ENCODE measurements at regions not wholly inside any gene's neighbourhood (a gene's known extent, or its start where the extent isn't known, plus 50 kb on each side); places are given as distances from the start of the nearest gene placed in this dataset.
"Not testable (repeated sequence)": the region's sequence is repeated elsewhere in the genome, so short reads cannot be mapped to it uniquely, and the experiment has no call there.

GRCh38 chr4:34335156-34335555 lies 1909.2 kb downstream of the ARAP2 start:
- not testable (repeated sequence) for DNase-seq

- not testable (repeated sequence) for DNase-seq
Measured at GRCh38 chr4:34335556-34335955, 1908.8 kb downstream of the ARAP2 start.

DNA sequence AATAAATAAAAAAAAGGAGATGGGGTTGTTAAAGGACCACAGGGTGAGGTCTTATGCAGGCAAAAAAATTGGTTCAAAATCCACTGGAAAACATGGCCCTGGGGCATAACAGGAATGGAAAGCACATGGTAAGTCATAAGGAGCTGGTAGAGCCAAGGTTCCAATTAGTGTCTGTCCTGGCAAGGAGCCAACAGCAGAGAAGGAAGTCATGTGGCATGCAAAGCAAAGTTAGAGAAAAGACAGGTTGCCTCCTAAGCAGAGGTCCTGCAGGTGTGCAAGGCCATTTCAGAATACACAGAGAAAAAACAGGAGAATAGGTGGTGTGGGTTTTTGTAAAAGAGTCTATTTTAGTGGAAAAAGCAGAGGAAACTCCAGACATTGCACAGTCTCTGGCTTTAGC lies 1881.7 kb downstream of the ARAP2 start:
- no peak for DNase-seq

GRCh38 chr4:34363842-34364241 lies 1880.5 kb downstream of the ARAP2 start:
- no peak for DNase-seq

GRCh38 chr4:34365946-34366345 lies 1878.4 kb downstream of the ARAP2 start:
- no peak for DNase-seq

GRCh38 chr4:34371676-34372075 lies 1872.6 kb downstream of the ARAP2 start:
- no peak for DNase-seq

DNA sequence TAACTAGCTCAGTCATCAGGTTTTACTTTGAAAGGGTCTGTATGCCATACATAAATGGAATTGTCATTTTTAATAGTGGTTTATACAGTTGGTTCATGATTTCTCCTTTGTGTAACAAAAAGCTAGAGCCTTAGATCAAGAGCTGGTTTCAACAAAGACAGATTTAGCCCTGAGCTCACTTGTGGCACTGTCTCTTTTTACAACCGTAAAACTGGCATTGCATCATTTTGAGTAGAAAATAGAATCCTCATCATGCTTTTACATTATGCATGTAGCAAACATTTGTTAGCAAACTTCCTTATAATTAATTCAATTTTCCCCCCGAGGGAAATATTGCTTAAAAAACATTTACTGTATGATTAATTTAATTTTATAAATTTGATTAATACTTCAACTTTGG lies 1871.5 kb downstream of the ARAP2 start:
- no peak for DNase-seq

GRCh38 chr4:34373456-34373855 lies 1870.9 kb downstream of the ARAP2 start:
- DNase-seq: no peak

GRCh38 chr4:34412233-34412632 lies 1832.1 kb downstream of the ARAP2 start:
- no peak for DNase-seq

- no peak for DNase-seq
Measured at GRCh38 chr4:34412911-34413310, 1831.4 kb downstream of the ARAP2 start.

DNA sequence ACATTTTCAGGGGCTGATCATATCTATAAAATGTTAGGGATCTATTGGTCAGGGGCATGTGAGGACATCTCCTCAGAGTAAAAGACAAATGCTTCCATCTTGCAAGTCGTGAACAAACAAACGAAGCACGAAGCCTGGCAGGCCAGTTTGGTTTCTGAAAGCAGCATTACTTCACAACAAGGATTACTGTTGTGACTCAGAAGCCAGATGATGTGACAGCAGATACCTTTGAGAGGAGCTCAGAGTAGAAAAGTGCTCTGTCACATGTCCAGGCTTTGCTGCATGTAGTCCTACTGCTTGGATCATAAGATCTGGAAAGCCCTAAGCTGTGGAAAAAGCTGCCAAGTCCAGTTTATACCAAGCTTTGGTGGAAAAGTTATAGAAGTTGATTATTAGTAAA lies 1827.2 kb downstream of the ARAP2 start:
- DNase-seq: no peak

GRCh38 chr4:34419871-34420270 lies 1824.4 kb downstream of the ARAP2 start:
- DNase-seq: no peak

GRCh38 chr4:34422472-34423175 lies 1821.7 kb downstream of the ARAP2 start:
- DNase-seq: no peak

DNA sequence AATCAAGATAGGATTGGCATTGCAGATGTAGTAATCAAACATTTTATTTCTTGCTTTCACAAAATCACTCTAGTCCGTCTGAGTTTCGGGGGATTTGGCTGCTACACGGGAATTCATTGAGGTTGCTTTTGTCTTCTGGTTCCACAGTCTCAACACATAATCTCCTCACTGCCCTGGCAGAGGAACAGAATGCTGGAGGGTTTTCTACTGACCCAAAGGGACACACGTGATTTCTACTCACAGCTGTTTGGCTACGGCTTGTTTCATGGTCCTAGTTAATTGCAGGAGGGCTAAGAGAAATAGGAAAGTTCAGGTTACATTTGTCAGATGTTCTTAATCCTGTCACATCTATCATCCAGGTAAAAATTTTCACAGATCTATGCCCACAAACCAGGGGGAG lies 1811.6 kb downstream of the ARAP2 start:
- no peak for DNase-seq

GRCh38 chr4:34434377-34434776 lies 1809.9 kb downstream of the ARAP2 start:
- DNase-seq: not testable (repeated sequence)

GRCh38 chr4:34464196-34464595 lies 1780.1 kb downstream of the ARAP2 start:
- DNase-seq: no peak

DNA sequence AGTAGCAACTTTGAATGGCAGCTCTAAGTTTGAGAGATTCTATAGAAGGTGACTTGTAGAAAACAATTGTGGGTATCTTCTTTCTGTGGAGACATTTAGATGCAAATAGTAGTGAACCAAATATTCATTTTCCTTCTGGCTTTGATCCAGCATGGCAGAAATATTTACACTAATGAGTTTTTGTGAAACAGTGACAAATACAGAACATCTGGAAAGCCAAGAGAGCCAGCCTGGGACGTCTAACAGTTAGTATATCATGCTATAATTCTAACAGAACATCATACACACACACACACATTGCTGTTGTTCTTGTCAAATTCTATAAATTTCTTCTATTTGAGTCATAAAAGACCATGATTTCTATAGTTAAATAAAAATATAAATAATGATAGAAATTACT lies 1777.9 kb downstream of the ARAP2 start:
- no peak for DNase-seq

DNA sequence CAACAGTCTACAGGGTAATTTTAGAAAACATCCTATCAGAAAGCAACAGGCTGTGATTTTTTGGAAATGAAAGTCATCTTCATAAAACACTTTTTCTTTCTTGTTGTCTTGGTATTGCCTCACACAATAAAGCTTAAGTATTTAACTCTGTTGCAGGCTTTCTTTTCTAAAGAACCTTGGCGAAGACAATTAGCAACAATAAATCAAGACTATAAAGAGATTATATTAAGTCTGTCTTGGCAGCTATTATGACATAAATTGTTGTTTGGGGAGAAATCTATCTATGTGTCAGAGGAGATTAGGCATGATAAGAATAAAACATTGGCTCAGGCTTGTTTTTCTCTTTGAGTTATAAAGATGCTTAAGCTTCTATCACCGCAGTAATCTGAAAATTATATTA lies 1774.8 kb downstream of the ARAP2 start:
- DNase-seq: no peak

DNA sequence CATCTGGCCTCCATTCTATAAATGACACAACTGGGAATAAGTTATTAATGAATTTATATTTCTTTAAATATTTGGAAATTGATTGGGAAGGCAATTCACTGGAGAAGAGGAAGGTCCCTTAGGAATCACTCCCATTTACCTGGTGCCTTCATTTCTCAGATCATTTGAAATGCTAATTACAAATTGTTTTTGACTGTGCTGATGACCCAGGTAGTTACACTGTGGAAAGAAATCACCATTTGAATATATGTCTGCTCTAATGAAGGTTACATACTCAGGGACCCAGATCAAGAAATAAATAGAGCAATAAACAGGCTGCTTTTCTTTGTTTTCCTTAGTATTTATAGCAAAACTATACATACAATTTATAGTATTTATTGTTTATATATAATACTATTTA lies 1759.1 kb downstream of the ARAP2 start:
- DNase-seq: no peak

DNA sequence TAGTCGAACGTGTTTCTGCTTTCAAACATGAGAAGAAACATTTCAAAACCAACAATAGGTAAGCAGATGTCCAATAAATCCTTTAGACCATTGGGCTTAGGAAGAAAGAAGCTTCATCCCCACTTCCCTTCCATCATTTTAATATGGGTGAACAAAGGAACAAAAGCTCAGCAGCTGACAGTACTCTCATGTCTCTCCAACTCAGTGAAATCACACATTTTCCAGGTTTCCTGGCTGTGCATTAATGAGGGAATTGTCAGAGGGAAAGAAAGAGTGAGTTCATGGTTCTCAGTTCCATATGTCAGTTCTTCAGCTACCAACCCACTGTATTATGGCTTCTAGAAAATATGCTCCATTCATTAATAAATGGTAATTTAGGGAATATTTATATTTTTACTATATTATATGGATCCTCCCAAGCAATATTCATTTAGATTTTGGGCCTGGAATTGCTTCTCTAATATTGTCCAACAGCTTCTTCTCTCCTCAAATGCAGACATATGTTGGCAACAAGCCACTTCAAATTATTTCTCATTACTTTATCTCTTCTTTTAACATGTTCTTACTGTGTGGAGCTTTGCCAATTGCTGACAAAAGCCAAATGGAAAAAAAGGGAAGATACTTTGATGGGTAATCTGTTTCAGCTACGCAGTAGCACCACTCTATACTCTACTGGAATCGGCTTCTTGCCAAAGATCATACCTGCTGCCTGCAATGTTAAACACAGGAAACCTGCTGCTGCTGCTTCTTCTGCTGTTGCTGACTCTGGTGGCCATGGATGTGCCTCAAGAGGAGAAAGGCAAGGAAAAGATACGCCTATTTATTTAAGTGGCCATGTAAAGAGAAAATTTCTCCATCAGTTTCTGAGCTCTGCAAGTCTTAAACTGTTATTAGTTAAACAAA lies 1757.6 kb downstream of the ARAP2 start:
- DNase-seq: no peak

DNA sequence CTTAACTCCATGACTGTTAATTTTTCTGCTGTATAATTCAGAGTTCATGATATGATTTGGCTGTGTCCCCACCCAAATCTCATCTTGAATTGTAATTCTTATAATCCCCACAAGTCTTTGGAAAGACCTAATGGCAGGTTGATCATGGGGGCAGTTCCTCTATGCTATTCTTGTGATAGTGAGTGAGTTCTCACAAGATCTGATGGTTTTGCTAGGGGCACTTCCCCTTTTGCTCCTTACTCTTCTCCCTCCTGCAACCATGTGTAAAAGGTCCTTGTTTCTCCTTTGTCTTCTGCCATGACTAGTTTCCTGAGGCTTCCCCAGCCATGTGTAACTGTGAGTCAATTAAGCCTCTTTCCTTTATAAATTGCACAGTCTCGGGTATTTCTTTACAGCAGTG lies 1751.9 kb downstream of the ARAP2 start:
- no peak for DNase-seq

- no peak for DNase-seq
Measured at GRCh38 chr4:34502086-34502485, 1742.2 kb downstream of the ARAP2 start.

GRCh38 chr4:34504731-34505130 lies 1739.6 kb downstream of the ARAP2 start:
- not testable (repeated sequence) for DNase-seq

DNA sequence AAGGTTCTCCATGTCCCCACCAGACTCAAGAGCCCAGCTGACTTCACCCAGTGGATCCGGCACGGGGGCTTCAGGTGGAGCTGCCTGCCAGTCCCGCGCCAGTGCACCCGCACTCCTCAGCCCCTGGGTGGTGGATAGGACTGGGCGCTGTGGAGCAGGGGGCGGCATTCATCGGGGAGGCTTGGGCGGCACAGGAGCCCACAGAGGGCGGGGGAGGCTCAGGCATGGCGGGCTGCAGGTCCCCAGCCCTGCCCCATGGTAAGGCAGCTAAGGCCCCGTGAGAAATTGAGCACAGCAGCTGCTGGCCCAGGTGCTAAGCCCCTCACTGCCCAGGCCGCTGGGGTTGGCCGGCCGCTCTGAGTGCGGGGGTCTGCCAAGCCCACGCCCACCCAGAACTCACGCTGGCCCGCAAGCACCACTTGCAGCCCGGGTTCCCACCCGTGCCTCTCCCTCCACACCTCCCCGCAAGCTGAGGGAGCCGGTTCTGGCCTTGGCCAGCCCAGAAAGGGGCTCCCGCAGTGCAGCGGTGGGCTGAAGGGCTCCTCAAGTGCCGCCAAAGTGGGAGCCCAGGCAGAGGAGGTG lies 1737.7 kb downstream of the ARAP2 start:
- DNase-seq: not testable (repeated sequence)
